Activated T-helper 17 cell treated with anti-CD3 and anti-CD28 coated beads, Interleukin-2, amount 50 U/mL, for 72 hours (primary cell): ENCODE measurements at regions not wholly inside any gene's neighbourhood (a gene's known extent, or its start where the extent isn't known, plus 50 kb on each side); places are given as distances from the start of the nearest gene placed in this dataset.

Experiments used
- ATAC-seq: fragments of 150-1000 bp; cut with Tn5 transposase; replicated peaks from 2 replicates; pipeline ENCODE4 v1.10.0; 2021; ENCODE audit warnings: mild to moderate bottlenecking, moderate library complexity
- H3K27ac Mint-ChIP-seq: one replicate; pipeline ENCODE4 v1.8.0; 2022; ENCODE audit warnings: mixed read lengths
- H3K27me3 Mint-ChIP-seq: one replicate; pipeline ENCODE4 v1.8.0; 2022; ENCODE audit warnings: mixed read lengths
- H3K36me3 Mint-ChIP-seq: one replicate; pipeline ENCODE4 v1.8.0; 2022; ENCODE audit warnings: low read depth, mild to moderate bottlenecking, mixed read lengths
- H3K4me1 Mint-ChIP-seq: one replicate; pipeline ENCODE4 v1.8.0; 2022; ENCODE audit warnings: mixed read lengths
- H3K4me3 Mint-ChIP-seq: one replicate; pipeline ENCODE4 v1.8.0; 2022; ENCODE audit warnings: mild to moderate bottlenecking, mixed read lengths
- H3K9me3 Mint-ChIP-seq: one replicate; pipeline ENCODE4 v1.8.0; 2022; ENCODE audit warnings: mixed read lengths

GRCh38 chr2:163187995-163188655 is 349.6 kb upstream of the KCNH7 start:
- no peaks in the 10 kb centered on the region for H3K36me3 Mint-ChIP-seq
- no peaks in the 10 kb centered on the region for H3K27me3 Mint-ChIP-seq
- no peaks in the 10 kb centered on the region for H3K4me1 Mint-ChIP-seq
- no peak for ATAC-seq
- H3K9me3 Mint-ChIP-seq = no peaks in the 10 kb centered on the region
- H3K27ac Mint-ChIP-seq = no peak overlapping the region
- H3K4me3 Mint-ChIP-seq = no peak overlapping the region

- no peaks in the 10 kb centered on the region for H3K9me3 Mint-ChIP-seq
- H3K27me3 Mint-ChIP-seq = no peaks in the 10 kb centered on the region
- H3K27ac Mint-ChIP-seq = no peak overlapping the region
- H3K4me3 Mint-ChIP-seq = no peak overlapping the region
- H3K4me1 Mint-ChIP-seq = no peaks in the 10 kb centered on the region
- ATAC-seq = no peak
- no peaks in the 10 kb centered on the region for H3K36me3 Mint-ChIP-seq
Measured at GRCh38 chr2:163187119-163187518, 348.6 kb upstream of the KCNH7 start.

- H3K4me3 Mint-ChIP-seq = no peak overlapping the region
- no peaks in the 10 kb centered on the region for H3K27me3 Mint-ChIP-seq
- H3K36me3 Mint-ChIP-seq = no peaks in the 10 kb centered on the region
- H3K4me1 Mint-ChIP-seq = no peaks in the 10 kb centered on the region
- ATAC-seq = no peak
- no peaks in the 10 kb centered on the region for H3K9me3 Mint-ChIP-seq
- no peak overlapping the region for H3K27ac Mint-ChIP-seq
Measured at GRCh38 chr2:163185160-163185559, 346.6 kb upstream of the KCNH7 start.

- Mint-ChIP-seq H3K9me3 (no peaks in the 10 kb centered on the region), H3K27me3 (no peaks in the 10 kb centered on the region), H3K4me1 (no peaks in the 10 kb centered on the region), H3K4me3 (no peak overlapping the region), H3K36me3 (no peaks in the 10 kb centered on the region), H3K27ac (no peak overlapping the region)
- no peak for ATAC-seq
Measured at GRCh38 chr2:163182764-163183354, 344.3 kb upstream of the KCNH7 start.

- H3K4me3 Mint-ChIP-seq = no peak overlapping the region
- no peaks in the 10 kb centered on the region for H3K9me3 Mint-ChIP-seq
- ATAC-seq = no peak
- H3K27me3 Mint-ChIP-seq = no peaks in the 10 kb centered on the region
- no peaks in the 10 kb centered on the region for H3K36me3 Mint-ChIP-seq
- H3K4me1 Mint-ChIP-seq = no peaks in the 10 kb centered on the region
- no peak overlapping the region for H3K27ac Mint-ChIP-seq
Measured at GRCh38 chr2:163177592-163177991, 339.0 kb upstream of the KCNH7 start.

GRCh38 chr2:163175294-163175693 is 336.7 kb upstream of the KCNH7 start:
- no peaks in the 10 kb centered on the region for H3K9me3 Mint-ChIP-seq
- no peak overlapping the region for H3K4me3 Mint-ChIP-seq
- H3K27me3 Mint-ChIP-seq = no peaks in the 10 kb centered on the region
- no peaks in the 10 kb centered on the region for H3K4me1 Mint-ChIP-seq
- no peak for ATAC-seq
- H3K36me3 Mint-ChIP-seq = no peaks in the 10 kb centered on the region
- no peak overlapping the region for H3K27ac Mint-ChIP-seq

- Mint-ChIP-seq H3K27me3 (no peaks in the 10 kb centered on the region), H3K27ac (no peak overlapping the region), H3K36me3 (no peaks in the 10 kb centered on the region), H3K4me3 (no peak overlapping the region), H3K9me3 (no peaks in the 10 kb centered on the region), H3K4me1 (no peaks in the 10 kb centered on the region)
- no peak for ATAC-seq
Measured at GRCh38 chr2:163173591-163173990, 335.0 kb upstream of the KCNH7 start.

- ATAC-seq = no peak
- H3K4me1 Mint-ChIP-seq = no peaks in the 10 kb centered on the region
- H3K4me3 Mint-ChIP-seq = no peak overlapping the region
- no peak overlapping the region for H3K27ac Mint-ChIP-seq
- H3K27me3 Mint-ChIP-seq = no peaks in the 10 kb centered on the region
- no peaks in the 10 kb centered on the region for H3K36me3 Mint-ChIP-seq
- no peaks in the 10 kb centered on the region for H3K9me3 Mint-ChIP-seq
Measured at GRCh38 chr2:163171786-163172530, 333.4 kb upstream of the KCNH7 start.

- no peak for ATAC-seq
- H3K4me3 Mint-ChIP-seq = no peak overlapping the region
- no peaks in the 10 kb centered on the region for H3K9me3 Mint-ChIP-seq
- no peaks in the 10 kb centered on the region for H3K4me1 Mint-ChIP-seq
- H3K36me3 Mint-ChIP-seq = no peaks in the 10 kb centered on the region
- no peak overlapping the region for H3K27ac Mint-ChIP-seq
- no peaks in the 10 kb centered on the region for H3K27me3 Mint-ChIP-seq
Measured at GRCh38 chr2:163157891-163158496, 319.4 kb upstream of the KCNH7 start.

- ATAC-seq = no peak
- Mint-ChIP-seq H3K4me3 (no peak overlapping the region), H3K4me1 (no peaks in the 10 kb centered on the region), H3K9me3 (no peaks in the 10 kb centered on the region), H3K27ac (no peak overlapping the region), H3K27me3 (no peaks in the 10 kb centered on the region), H3K36me3 (no peaks in the 10 kb centered on the region)
Measured at GRCh38 chr2:163157411-163157810, 318.8 kb upstream of the KCNH7 start.

GRCh38 chr2:163155925-163156324 is 317.4 kb upstream of the KCNH7 start:
- ATAC-seq = no peak
- no peaks in the 10 kb centered on the region for H3K27me3 Mint-ChIP-seq
- no peaks in the 10 kb centered on the region for H3K4me1 Mint-ChIP-seq
- H3K9me3 Mint-ChIP-seq = peaks cover 4% of the 10 kb centered on the region
- H3K27ac Mint-ChIP-seq = no peak overlapping the region
- no peak overlapping the region for H3K4me3 Mint-ChIP-seq
- H3K36me3 Mint-ChIP-seq = no peaks in the 10 kb centered on the region

GRCh38 chr2:163155279-163155883 is 316.8 kb upstream of the KCNH7 start:
- H3K27ac Mint-ChIP-seq = no peak overlapping the region
- no peak for ATAC-seq
- no peak overlapping the region for H3K4me3 Mint-ChIP-seq
- no peaks in the 10 kb centered on the region for H3K4me1 Mint-ChIP-seq
- H3K9me3 Mint-ChIP-seq = peaks cover 4% of the 10 kb centered on the region
- no peaks in the 10 kb centered on the region for H3K36me3 Mint-ChIP-seq
- H3K27me3 Mint-ChIP-seq = no peaks in the 10 kb centered on the region

- Mint-ChIP-seq H3K4me3 (no peak overlapping the region), H3K27ac (no peak overlapping the region), H3K36me3 (no peaks in the 10 kb centered on the region), H3K27me3 (no peaks in the 10 kb centered on the region), H3K9me3 (peaks cover 6% of the 10 kb centered on the region), H3K4me1 (no peaks in the 10 kb centered on the region)
- ATAC-seq = no peak
Measured at GRCh38 chr2:163142618-163143017, 304.1 kb upstream of the KCNH7 start.

- H3K4me3 Mint-ChIP-seq = no peak overlapping the region
- no peaks in the 10 kb centered on the region for H3K4me1 Mint-ChIP-seq
- ATAC-seq = no peak
- H3K27me3 Mint-ChIP-seq = no peaks in the 10 kb centered on the region
- H3K27ac Mint-ChIP-seq = no peak overlapping the region
- no peaks in the 10 kb centered on the region for H3K36me3 Mint-ChIP-seq
- peaks cover 9% of the 10 kb centered on the region for H3K9me3 Mint-ChIP-seq
Measured at GRCh38 chr2:163138947-163139346, 300.4 kb upstream of the KCNH7 start.
